GM12872 (cell line): ENCODE measurements at regions not wholly inside any gene's neighbourhood (a gene's known extent, or its start where the extent isn't known, plus 50 kb on each side); places are given as distances from the start of the nearest gene placed in this dataset.

ENCODE experiments used
- CTCF ChIP-seq: IDR thresholded peaks from 3 replicates; pipeline ENCODE4 v1.5.1; 2011; ENCODE audit warnings: low read depth, mild to moderate bottlenecking, low read length, moderate library complexity; ENCODE audit not compliant: insufficient read depth

GRCh38 chr3:74039105-74039504 is 414.4 kb upstream of the PDZRN3 start:
- TF ChIP-seq CTCF: no peak

- TF ChIP-seq CTCF: no peak
Measured at GRCh38 chr3:74036568-74036967, 411.8 kb upstream of the PDZRN3 start.

- no peak for TF ChIP-seq CTCF
Measured at GRCh38 chr3:74036102-74036501, 411.4 kb upstream of the PDZRN3 start.

GRCh38 chr3:74033806-74034205 is 409.1 kb upstream of the PDZRN3 start:
- no peak for TF ChIP-seq CTCF

GRCh38 chr3:74033381-74033780 is 408.6 kb upstream of the PDZRN3 start:
- TF ChIP-seq CTCF: no peak

- no peak for TF ChIP-seq CTCF
Measured at GRCh38 chr3:74027121-74027520, 402.4 kb upstream of the PDZRN3 start.

- no peak for TF ChIP-seq CTCF
Measured at GRCh38 chr3:74023395-74023794, 398.7 kb upstream of the PDZRN3 start.

GRCh38 chr3:74021449-74021848 is 396.7 kb upstream of the PDZRN3 start:
- no peak for TF ChIP-seq CTCF
